Fibroblast of villous mesenchyme (primary cell): ENCODE measurements at regions not wholly inside any gene's neighbourhood (a gene's known extent, or its start where the extent isn't known, plus 50 kb on each side); places are given as distances from the start of the nearest gene placed in this dataset.

Experiments
- DNase-seq: peaks from one replicate; pipeline ENCODE4 v3.0.0-alpha.2; 2010; ENCODE audit warnings: low read depth
- H3K4me3 ChIP-seq: 2 replicates; pipeline ENCODE4 v1.5.1; 2011; ENCODE audit warnings: low read depth, mild to moderate bottlenecking, low read length
- TF ChIP-seq, protein P1 (sequence below): IDR thresholded peaks from 2 replicates; pipeline ENCODE4 v1.5.1; 2012; ENCODE audit warnings: low read depth, mild to moderate bottlenecking, low read length; ENCODE audit not compliant: insufficient read depth

DNA sequence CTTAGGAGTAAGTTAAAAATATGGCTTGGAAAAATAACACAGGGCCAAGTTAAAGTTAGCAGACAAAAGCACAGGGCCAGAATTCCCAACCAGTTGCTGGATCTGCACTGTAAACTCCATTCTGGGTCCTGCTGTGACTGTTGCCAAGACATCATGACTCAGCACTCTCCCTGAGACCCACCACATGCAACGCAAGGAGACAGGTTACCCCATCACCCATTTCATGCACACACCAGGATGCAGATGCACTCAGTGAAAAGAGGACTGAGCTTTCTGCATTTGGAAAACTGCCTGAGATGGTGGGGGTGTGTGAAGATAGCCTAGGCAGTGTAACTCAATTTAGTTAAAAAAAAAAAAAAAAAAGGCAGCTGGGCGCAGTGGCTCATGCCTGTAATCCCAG is 97.6 kb upstream of the ZNF438 start:
- H3K4me3 ChIP-seq, result no peak overlapping the region
- TF ChIP-seq, protein P1, sequence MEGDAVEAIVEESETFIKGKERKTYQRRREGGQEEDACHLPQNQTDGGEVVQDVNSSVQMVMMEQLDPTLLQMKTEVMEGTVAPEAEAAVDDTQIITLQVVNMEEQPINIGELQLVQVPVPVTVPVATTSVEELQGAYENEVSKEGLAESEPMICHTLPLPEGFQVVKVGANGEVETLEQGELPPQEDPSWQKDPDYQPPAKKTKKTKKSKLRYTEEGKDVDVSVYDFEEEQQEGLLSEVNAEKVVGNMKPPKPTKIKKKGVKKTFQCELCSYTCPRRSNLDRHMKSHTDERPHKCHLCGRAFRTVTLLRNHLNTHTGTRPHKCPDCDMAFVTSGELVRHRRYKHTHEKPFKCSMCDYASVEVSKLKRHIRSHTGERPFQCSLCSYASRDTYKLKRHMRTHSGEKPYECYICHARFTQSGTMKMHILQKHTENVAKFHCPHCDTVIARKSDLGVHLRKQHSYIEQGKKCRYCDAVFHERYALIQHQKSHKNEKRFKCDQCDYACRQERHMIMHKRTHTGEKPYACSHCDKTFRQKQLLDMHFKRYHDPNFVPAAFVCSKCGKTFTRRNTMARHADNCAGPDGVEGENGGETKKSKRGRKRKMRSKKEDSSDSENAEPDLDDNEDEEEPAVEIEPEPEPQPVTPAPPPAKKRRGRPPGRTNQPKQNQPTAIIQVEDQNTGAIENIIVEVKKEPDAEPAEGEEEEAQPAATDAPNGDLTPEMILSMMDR, result no peak
- peak; percentile 90 for DNase-seq

DNA sequence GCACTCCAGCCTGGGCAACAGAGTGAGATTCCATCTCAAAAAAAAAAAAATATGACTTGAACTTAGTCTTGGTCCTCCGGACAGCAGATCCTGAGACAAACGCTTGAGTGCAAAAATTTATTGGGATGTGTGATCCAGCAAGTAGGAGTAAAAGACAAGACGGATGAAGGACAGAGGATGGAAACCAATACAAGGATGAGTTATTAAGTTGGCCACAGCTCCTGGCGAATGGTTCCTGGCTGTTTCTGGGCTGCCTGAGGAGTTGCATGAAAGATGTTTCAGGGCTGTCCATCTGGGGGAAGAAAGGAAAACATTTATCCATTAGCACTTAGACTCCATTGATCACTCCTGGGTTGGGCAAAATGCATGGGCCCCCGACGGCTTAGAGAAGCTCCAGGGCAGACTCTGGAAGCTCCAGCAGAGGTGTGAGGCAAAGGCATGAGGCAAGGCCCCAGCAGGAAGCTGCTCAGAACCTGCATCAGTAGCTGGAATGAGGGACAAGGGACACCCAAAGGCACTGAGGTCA is 98.3 kb upstream of the ZNF438 start:
- H3K4me3 ChIP-seq, result no peak overlapping the region
- no peak for DNase-seq
- TF ChIP-seq, protein P1, result no peak

DNA sequence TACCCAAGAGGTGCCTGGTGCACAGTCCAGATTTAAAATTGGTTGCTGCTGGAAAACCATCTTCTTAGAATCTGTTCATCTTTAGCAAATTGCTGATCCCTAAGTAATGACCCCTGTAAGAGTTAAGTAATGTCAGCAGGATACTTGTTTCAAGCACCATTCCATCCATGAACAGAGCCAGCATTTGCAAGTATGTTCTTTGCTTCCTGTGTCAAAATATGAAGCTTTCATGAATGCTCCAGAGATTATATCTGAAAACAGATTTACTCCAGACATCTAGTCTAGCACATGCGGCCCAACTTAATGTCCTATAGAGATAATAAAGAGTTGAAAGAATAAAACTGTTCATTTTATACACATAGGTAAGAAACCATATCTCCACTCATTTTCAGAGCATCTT is 98.7 kb upstream of the ZNF438 start:
- no peak overlapping the region for H3K4me3 ChIP-seq
- no peak for DNase-seq
- TF ChIP-seq, protein P1, result no peak

DNA sequence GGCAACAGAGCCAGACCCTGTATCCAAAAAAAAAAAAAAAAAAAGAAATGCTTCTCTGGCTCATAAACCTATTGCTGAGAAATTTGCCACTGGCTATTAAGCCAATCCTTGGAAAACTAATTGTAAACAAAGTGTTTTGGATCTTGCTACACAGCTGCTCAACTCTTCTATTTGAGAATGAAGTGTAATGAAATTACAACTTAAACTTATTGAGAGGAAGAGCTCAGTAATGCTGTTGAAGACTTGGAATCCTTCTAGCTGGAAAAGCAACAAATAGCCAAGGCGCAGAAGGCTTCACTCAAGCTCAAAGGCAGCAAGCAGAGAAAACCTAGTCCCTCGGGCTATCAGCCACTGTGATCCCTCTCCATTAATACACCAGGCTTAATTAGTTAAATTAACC is 99.6 kb upstream of the ZNF438 start:
- DNase-seq, result no peak
- TF ChIP-seq, protein P1, result no peak
- no peak overlapping the region for H3K4me3 ChIP-seq

DNA sequence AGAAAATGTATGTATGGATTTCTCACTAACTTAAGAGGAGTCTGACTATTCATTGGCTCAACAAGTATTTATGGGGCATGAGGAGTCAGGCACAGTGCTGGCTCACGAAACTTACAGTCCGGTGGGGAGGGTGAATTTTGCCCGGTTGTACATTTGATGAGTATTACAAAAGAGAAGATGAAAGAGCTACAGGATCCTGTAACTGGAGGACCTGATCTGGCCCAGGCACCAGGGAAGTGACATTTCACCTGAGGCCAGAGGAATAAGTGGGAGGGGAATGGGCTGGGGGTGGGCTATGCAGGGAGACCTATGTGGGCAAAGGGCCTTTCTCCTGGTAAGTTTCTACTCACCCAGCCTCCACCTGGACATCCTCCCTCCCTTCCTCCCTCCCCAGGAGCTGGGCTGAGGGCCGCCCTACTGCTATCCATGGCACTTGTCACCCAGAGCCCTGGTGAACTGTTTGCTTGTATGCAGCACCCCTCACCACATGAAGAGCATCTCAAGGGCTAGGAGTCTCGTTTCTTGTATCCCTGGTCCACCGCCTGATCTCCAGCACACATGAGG is 101.1 kb upstream of the ZNF438 start:
- no peak overlapping the region for H3K4me3 ChIP-seq
- DNase-seq, result no peak
- TF ChIP-seq, protein P1, result no peak

DNA sequence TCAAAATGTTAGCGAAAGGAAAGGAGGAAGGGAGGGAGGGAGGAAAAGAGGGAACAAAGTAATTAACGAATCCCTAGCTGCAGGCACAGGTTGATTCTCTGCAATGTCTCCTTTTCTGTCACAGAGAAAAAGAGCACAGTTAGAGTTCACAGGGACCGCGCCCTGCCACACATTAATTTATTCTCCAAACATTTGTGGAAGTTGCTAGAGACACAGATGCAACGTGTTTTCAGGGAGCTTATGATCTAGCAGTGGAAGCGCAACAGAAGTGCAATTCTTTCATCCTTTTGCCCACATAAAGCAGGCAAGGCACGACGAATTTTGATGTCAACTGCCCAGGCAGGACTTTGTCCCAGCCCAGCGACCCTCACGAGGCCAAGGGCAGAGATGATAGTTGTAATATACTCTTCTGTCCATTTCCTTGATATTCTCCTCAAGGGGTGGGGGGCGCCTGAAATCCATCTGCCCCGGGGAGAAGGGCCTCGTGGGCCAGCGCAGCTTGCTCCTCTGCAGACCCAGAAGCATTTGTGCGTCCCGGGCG is 101.7 kb upstream of the ZNF438 start:
- TF ChIP-seq, protein P1, result no peak
- no peak for DNase-seq
- H3K4me3 ChIP-seq, result no peak overlapping the region
